Mucosa of descending colon (tissue), 3 donors: ENCODE measurements at regions not wholly inside any gene's neighbourhood (a gene's known extent, or its start where the extent isn't known, plus 50 kb on each side); places are given as distances from the start of the nearest gene placed in this dataset.

Experiments used
- ATAC-seq: fragments of 200-7000 bp; cut with Tn5 transposase; one replicate; pipeline ENCODE4 v1.9.1; 2020; ENCODE audit warnings: mild to moderate bottlenecking, moderate library complexity
- DNase-seq, 3 donors: peaks; one replicate each; pipeline ENCODE4 v3.0.0-alpha.2; 2020
- H3K36me3 ChIP-seq: fragments of 200-600 bp; one replicate; pipeline ENCODE4 v1.8.0; 2021; ENCODE audit warnings: low read depth, mild to moderate bottlenecking
- H3K4me1 ChIP-seq: fragments of 200-600 bp; one replicate; pipeline ENCODE4 v1.8.0; 2021; ENCODE audit warnings: low read depth, mild to moderate bottlenecking
- H3K4me3 ChIP-seq: fragments of 200-600 bp; one replicate; pipeline ENCODE4 v1.8.0; 2021; ENCODE audit warnings: mild to moderate bottlenecking
- H3K9me3 ChIP-seq: fragments of 200-600 bp; one replicate; pipeline ENCODE4 v1.8.0; 2021; ENCODE audit warnings: mild to moderate bottlenecking
- CTCF ChIP-seq: fragments of 200-600 bp; IDR thresholded peaks from one replicate; pipeline ENCODE4 v1.8.0; 2022; ENCODE audit warnings: antibody characterized with exemption, mild to moderate bottlenecking
- intact Hi-C, 2 donors: fragments of 100-400 bp; cut with DNase I in 1 of 2; cut with micrococcal nuclease in 1 of 2; formaldehyde crosslinking; loops; one replicate each; pipeline versions ENCODE4 v1.11.0 to v1.11.1; 2022; cut with DNase I, micrococcal nuclease
- donor health status: DM: no; HTN: no; CAD: no; lungs with moderate emphysema.
- donor health status: DM: no; HTN: no; CAD: no.
- donor health status: DM: no; HTN: yes; CAD: no.

- no peak for TF ChIP-seq CTCF
- no peak for ATAC-seq
- intact Hi-C loops, result no loop called here
- no peaks in the 10 kb centered on the region for H3K9me3 ChIP-seq
- DNase-seq, result no peak
- no peak overlapping the region for H3K4me3 ChIP-seq
- no peaks in the 10 kb centered on the region for H3K36me3 ChIP-seq
- peaks cover 15% of the 10 kb centered on the region for H3K4me1 ChIP-seq
Measured at GRCh38 chr6:43922426-43923375, 152.7 kb downstream of the VEGFA start.

DNA sequence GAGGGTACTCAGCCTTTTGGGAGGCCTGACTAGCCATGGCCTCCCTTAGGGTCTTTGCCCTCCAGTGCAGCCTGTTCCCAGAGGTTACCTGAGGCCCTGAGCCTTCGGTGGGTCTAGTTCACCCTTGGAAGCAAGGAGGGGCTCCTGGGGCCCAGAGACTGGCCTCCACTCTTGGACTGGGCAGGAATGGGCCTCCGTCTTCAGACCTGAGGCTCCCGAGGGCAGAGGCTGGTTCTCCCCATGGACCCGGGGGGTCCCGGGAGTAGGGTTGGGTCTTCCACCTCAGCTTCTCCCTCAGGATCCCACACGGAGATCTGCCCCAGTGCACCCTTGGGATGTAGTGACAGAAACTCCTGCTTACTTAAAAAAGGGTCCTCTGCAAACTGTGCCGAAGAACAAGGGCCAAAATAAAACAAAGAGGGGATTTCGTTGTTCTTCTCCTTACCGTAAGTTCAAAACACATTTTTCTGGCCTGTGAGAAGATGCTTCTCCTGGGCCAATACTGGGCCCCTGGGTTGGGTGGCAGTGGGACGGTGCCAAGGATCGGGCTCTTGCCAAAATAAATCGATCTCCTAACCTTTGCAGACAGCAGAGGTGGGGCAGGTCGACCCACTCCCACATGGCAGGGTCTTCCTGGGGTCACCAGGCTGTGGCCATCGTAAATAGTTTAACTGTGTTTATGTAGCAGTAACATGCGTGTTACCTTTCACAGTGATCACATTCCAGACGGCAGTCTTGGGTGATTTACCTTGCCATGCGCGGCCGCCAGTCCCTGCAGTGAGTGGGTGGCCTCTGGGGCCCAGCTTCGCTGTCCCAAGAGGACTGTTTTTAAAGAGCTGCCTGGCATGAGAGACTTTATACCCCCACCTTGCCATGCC, 151.8 kb downstream of the VEGFA start:
- H3K9me3 ChIP-seq, result no peaks in the 10 kb centered on the region
- H3K36me3 ChIP-seq, result no peaks in the 10 kb centered on the region
- ATAC-seq (no peak), DNase-seq (no peak)
- no peak for TF ChIP-seq CTCF
- intact Hi-C loops, result no loop called here
- H3K4me3 ChIP-seq, result no peak overlapping the region
- peaks cover 19% of the 10 kb centered on the region for H3K4me1 ChIP-seq

DNA sequence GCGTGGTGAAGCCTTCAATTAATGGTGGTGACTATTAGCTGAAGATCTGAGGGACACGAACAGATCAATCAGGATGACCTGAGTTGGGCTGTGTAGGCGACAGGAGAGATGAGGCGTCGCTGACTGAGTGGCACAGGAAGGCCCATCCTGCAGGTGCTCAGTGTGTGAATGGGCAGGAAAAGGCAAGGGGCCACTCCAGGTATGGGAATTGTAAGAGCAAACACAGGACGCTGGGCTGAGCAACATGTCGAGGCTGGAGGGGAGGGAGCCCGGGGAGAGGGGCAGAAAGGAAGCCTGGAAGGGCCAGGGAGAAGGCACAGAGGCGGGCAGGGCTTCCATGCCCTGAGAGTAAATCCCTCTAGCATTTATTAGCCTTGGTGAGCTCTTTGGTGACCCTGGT, 151.0 kb downstream of the VEGFA start:
- ATAC-seq (no peak), DNase-seq (no peak)
- Histone ChIP-seq H3K36me3 (no peaks in the 10 kb centered on the region), H3K4me3 (no peak overlapping the region), H3K9me3 (no peaks in the 10 kb centered on the region), H3K4me1 (peaks cover 20% of the 10 kb centered on the region)
- no peak for TF ChIP-seq CTCF
- intact Hi-C loops, result no loop called here

DNA sequence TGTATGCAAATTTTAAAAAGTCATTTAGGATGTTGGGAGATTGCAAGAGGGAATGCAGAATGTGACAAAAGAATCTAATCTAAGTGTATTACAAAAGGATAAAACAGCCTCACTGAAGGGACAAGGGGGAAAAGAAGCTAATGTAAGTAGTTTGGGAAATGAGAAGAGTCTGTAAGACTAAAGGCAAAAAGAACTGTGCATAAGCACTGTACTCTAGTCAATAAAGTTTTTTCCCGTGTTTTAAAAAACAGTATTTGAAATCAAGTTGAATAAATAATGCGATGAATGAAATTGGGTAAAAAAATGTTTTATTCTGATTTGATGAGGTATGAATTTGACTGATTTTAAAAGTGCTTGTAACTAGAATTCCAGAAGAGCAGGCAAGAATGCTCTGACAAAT, 149.8 kb downstream of the VEGFA start:
- Histone ChIP-seq H3K4me1 (peaks cover 18% of the 10 kb centered on the region), H3K36me3 (no peaks in the 10 kb centered on the region), H3K9me3 (no peaks in the 10 kb centered on the region), H3K4me3 (no peak overlapping the region)
- intact Hi-C loops, result no loop called here
- TF ChIP-seq CTCF, result no peak
- DNase-seq (no peak), ATAC-seq (no peak)

DNA sequence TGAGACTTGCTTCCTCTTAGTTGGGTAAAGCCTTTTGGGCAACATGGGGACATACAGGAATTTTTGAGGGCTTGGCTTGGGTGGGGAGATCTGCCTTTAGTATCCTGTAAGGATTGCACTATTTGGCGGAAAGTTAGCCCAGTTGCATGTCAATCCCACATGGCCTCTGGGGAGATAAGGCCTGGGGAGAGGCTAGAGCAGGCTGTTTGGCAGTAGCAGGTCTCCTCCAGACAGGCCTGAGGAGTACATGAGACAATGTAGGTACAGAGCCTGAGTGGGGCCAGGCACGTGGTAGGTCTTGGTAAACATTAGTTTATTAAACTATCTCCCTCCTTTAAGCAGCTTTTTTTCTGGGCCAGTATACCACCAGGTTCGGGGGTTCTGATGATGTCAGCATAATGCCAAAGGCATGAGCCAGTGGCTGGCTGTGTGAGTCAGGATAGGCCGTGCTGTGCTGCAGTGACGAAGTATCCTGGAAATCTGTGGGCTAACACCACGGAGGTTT, 147.9 kb downstream of the VEGFA start:
- peaks cover 29% of the 10 kb centered on the region for H3K4me1 ChIP-seq
- H3K4me3 ChIP-seq, result no peak overlapping the region
- no peak for DNase-seq
- H3K9me3 ChIP-seq, result no peaks in the 10 kb centered on the region
- H3K36me3 ChIP-seq, result no peaks in the 10 kb centered on the region
- no peak for ATAC-seq
- intact Hi-C loops, result no loop called here
- no peak for TF ChIP-seq CTCF
